CD4-positive, alpha-beta T cell (primary cell): ENCODE measurements at regions not wholly inside any gene's neighbourhood (a gene's known extent, or its start where the extent isn't known, plus 50 kb on each side); places are given as distances from the start of the nearest gene placed in this dataset.

Experiments used
- ATAC-seq: fragments of 200-7000 bp; cut with Tn5 transposase; one replicate; pipeline ENCODE4 v1.10.0; 2022; ENCODE audit warnings: mild to moderate bottlenecking; ENCODE audit not compliant: poor library complexity
- CTCF ChIA-PET: fragments of 350-600 bp; sonication (Branson Sonifier 250); formaldehyde crosslinking; loops from one replicate; lab custom pipeline; 2021; ENCODE audit warnings: antibody characterized with exemption, inconsistent platforms; lab: Charles Lee
- POLR2A ChIA-PET: fragments of 350-600 bp; sonication (Branson Sonifier 250); formaldehyde crosslinking; loops from one replicate; lab custom pipeline; 2021; ENCODE audit warnings: antibody characterized with exemption, inconsistent platforms; lab: Charles Lee
- DNase-seq, 14 experiments: peaks; one replicate each; pipeline ENCODE4 v3.0.0-alpha.2; 2013 to 2020; ENCODE audit warnings: mixed read lengths in 2 of 14
- H3K27ac ChIP-seq, 2 donors: one replicate each; pipeline versions ENCODE4 v1.5.1 to v1.7.0; 2013; ENCODE audit warnings: low read length in 2 of 2, low read depth in 1 of 2, mild to moderate bottlenecking in 1 of 2
- H3K27me3 ChIP-seq, 2 experiments: 1 replicate in 1 of 2; 2 replicates in 1 of 2; pipeline versions ENCODE4 v1.6.1 to v1.7.0; 2013; ENCODE audit warnings: low read length in 2 of 2, control low read depth in 1 of 2, mild to moderate bottlenecking in 1 of 2, moderate library complexity in 1 of 2; ENCODE audit not compliant: insufficient read depth in 2 of 2, control insufficient read depth in 1 of 2
- H3K36me3 ChIP-seq: one replicate; pipeline ENCODE4 v1.6.1; 2013; ENCODE audit warnings: low read length, control low read depth; ENCODE audit not compliant: insufficient read depth
- H3K4me1 ChIP-seq: one replicate; pipeline ENCODE4 v1.6.1; 2013; ENCODE audit warnings: low read length, control low read depth; ENCODE audit not compliant: insufficient read depth
- H3K4me3 ChIP-seq: one replicate; pipeline ENCODE4 v1.5.1; 2013; ENCODE audit warnings: mild to moderate bottlenecking, low read length, moderate library complexity
- H3K9me3 ChIP-seq, 2 experiments: 1 replicate in 1 of 2; 2 replicates in 1 of 2; pipeline versions ENCODE4 v1.6.1 to v1.7.0; 2013; ENCODE audit warnings: low read length in 2 of 2, mild to moderate bottlenecking in 2 of 2, control low read depth in 1 of 2, moderate library complexity in 1 of 2; ENCODE audit not compliant: control insufficient read depth in 1 of 2, insufficient read depth in 1 of 2
- H3K27ac Mint-ChIP-seq: one replicate; pipeline ENCODE4 v1.8.0; 2020; ENCODE audit warnings: mixed read lengths
- H3K27me3 Mint-ChIP-seq: one replicate; pipeline ENCODE4 v1.8.0; 2021; ENCODE audit warnings: mixed read lengths
- H3K36me3 Mint-ChIP-seq: one replicate; pipeline ENCODE4 v1.8.0; 2021; ENCODE audit warnings: low read depth, mixed read lengths
- H3K4me1 Mint-ChIP-seq: one replicate; pipeline ENCODE4 v1.8.0; 2021; ENCODE audit warnings: low read depth, mixed read lengths
- H3K4me3 Mint-ChIP-seq: one replicate; pipeline ENCODE4 v1.8.0; 2020; ENCODE audit warnings: mild to moderate bottlenecking, mixed read lengths
- H3K9me3 Mint-ChIP-seq: one replicate; pipeline ENCODE4 v1.8.0; 2020; ENCODE audit warnings: mixed read lengths
- intact Hi-C, 2 experiments: fragments of 100-400 bp; cut with DNase I in 1 of 2; cut with micrococcal nuclease in 1 of 2; formaldehyde crosslinking; loops; one replicate each; pipeline versions ENCODE4 v1.15.1 to v1.9.0; 2023 to 2025; cut with DNase I, micrococcal nuclease
- TF ChIP-seq, protein P1 (sequence below): fragments of 200-600 bp; IDR thresholded peaks from one replicate; pipeline ENCODE4 v1.8.0; 2022; ENCODE audit warnings: antibody characterized with exemption, mild to moderate bottlenecking

DNA sequence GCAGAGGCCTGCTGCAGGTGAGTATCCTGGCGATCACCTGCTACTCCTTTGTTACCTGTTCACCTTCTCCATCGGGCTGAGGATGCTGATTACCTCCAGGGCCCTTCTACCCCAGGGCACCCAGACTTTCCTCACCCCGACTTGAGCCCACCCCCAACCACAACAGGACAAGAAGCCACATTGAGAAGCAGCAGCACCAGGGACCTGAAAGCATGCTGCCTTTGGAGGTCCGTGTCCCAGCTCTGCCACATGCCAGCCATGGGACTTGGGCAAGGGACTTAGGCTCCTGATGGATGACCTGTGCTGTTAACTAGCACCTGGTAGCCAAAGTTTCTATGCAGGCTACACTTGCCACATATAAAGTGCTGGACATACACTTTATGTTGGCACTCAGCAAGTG is 89.7 kb downstream of the CPZ start:
- ChIA-PET CTCF (no interaction called here), POLR2A (no interaction called here)
- no peaks in the 10 kb centered on the region for H3K27me3 ChIP-seq

DNA sequence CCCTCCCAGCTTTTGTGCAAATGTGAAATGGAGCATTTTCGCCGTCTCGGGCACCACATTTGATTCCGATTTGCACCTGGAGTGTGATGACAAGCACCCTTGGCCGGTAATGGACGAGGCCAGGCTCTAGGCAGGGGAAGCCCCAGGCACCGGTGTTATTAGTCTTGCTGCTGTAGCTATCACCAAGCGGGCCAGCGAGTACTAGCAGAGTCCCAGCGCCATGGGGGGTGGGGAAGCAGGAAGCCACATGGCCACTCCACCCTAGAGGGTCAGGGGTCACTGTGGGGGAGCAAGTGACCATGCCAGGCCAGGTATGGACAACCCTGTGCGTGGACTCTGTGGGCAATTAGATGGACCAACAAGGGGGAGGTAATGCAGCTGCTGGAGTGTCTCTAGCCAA is 88.8 kb downstream of the CPZ start:
- ChIA-PET POLR2A (no interaction called here), CTCF (no interaction called here)
- H3K27me3 ChIP-seq = no peaks in the 10 kb centered on the region
- no peak overlapping the region for H3K4me3 Mint-ChIP-seq
- TF ChIP-seq, protein P1, sequence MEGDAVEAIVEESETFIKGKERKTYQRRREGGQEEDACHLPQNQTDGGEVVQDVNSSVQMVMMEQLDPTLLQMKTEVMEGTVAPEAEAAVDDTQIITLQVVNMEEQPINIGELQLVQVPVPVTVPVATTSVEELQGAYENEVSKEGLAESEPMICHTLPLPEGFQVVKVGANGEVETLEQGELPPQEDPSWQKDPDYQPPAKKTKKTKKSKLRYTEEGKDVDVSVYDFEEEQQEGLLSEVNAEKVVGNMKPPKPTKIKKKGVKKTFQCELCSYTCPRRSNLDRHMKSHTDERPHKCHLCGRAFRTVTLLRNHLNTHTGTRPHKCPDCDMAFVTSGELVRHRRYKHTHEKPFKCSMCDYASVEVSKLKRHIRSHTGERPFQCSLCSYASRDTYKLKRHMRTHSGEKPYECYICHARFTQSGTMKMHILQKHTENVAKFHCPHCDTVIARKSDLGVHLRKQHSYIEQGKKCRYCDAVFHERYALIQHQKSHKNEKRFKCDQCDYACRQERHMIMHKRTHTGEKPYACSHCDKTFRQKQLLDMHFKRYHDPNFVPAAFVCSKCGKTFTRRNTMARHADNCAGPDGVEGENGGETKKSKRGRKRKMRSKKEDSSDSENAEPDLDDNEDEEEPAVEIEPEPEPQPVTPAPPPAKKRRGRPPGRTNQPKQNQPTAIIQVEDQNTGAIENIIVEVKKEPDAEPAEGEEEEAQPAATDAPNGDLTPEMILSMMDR = no peak
- H3K4me1 Mint-ChIP-seq = no peaks in the 10 kb centered on the region
- H3K4me1 ChIP-seq = no peaks in the 10 kb centered on the region
- intact Hi-C loops = no loop called here
- no peaks in the 10 kb centered on the region for H3K36me3 Mint-ChIP-seq
- H3K4me3 ChIP-seq = no peak overlapping the region
- H3K9me3 Mint-ChIP-seq = peaks cover 4% of the 10 kb centered on the region
- H3K9me3 ChIP-seq = peaks cover 0 to 16% of the 10 kb centered on the region in 2 experiments
- no peak overlapping the region for H3K27ac Mint-ChIP-seq
- DNase-seq (no peak), ATAC-seq (no peak)
- no peak overlapping the region for H3K27ac ChIP-seq
- H3K36me3 ChIP-seq = no peaks in the 10 kb centered on the region
- peaks cover 15% of the 10 kb centered on the region for H3K27me3 Mint-ChIP-seq

More for the DNA sequence above, 89.7 kb downstream of the CPZ start:
- Histone ChIP-seq H3K9me3 (peaks cover 0 to 14% of the 10 kb centered on the region in 2 experiments), H3K27ac (no peak overlapping the region), H3K36me3 (no peaks in the 10 kb centered on the region), H3K4me3 (no peak overlapping the region), H3K4me1 (no peaks in the 10 kb centered on the region)
- H3K27me3 Mint-ChIP-seq = peaks cover 24% of the 10 kb centered on the region
- ATAC-seq (no peak), DNase-seq (no peak)
- H3K36me3 Mint-ChIP-seq = no peaks in the 10 kb centered on the region
- intact Hi-C loops = no loop called here
- H3K9me3 Mint-ChIP-seq = peaks cover 4% of the 10 kb centered on the region
- TF ChIP-seq, protein P1 = no peak
- H3K4me1 Mint-ChIP-seq = no peaks in the 10 kb centered on the region
- H3K4me3 Mint-ChIP-seq = no peak overlapping the region
- H3K27ac Mint-ChIP-seq = no peak overlapping the region

DNA sequence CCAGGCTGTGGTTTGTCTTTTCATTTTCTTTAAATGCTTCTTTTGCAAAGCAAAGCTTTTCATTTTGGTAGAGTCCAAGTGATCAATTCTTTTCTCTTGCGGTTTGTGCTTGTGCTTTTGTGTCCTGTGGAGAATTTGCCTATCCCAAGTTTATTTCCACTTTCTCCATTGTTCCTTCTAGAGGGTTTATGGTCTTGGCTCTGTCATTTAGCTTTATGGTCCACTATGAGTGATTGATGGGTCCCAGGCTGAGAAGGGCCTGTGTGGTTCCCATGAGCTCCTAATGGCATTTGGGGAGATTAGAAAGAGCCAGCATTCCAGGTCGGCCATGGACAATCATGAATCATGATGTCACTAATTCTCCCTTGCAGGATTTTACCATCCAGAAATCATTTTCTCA is 86.5 kb downstream of the CPZ start:
- Mint-ChIP-seq H3K36me3 (no peaks in the 10 kb centered on the region), H3K27ac (no peak overlapping the region), H3K4me3 (no peak overlapping the region), H3K4me1 (no peaks in the 10 kb centered on the region), H3K27me3 (peaks cover 13% of the 10 kb centered on the region), H3K9me3 (peaks cover 4% of the 10 kb centered on the region)
- CTCF ChIA-PET = no interaction called here
- Histone ChIP-seq H3K27ac (no peak overlapping the region), H3K27me3 (no peaks in the 10 kb centered on the region), H3K4me1 (no peaks in the 10 kb centered on the region), H3K4me3 (no peak overlapping the region), H3K9me3 (peaks cover 0 to 34% of the 10 kb centered on the region in 2 experiments), H3K36me3 (no peaks in the 10 kb centered on the region)
- TF ChIP-seq, protein P1 = no peak
- ATAC-seq (no peak), DNase-seq (no peak)
- intact Hi-C loops = no loop called here
- POLR2A ChIA-PET = no interaction called here
